ENCODE measurements at regions not wholly inside any gene's neighbourhood (a gene's known extent, or its start where the extent isn't known, plus 50 kb on each side); places are given as distances from the start of the nearest gene placed in this dataset.

- H3K4me1 ChIP-seq (ENCODE audit: control insufficient read depth, insufficient read depth, low read length) = no peaks in the 10 kb centered on the region
- no peaks in the 10 kb centered on the region; the same call in 2 of the 3 replicates for H3K9me3 ChIP-seq (replicated peaks; ENCODE audit: control insufficient read depth, insufficient read depth, low read length)
- intact Hi-C loops (cut with micrococcal nuclease; ENCODE audit: unreplicated experiment) = no loop called here
- no peak overlapping the region for H3K9ac ChIP-seq (ENCODE audit: control insufficient read depth, insufficient read depth, low read length)
- no peak for FAIRE-seq
- no peaks in the 10 kb centered on the region for H3K27me3 ChIP-seq (replicated peaks in 1 of 2; ENCODE audit: control insufficient read depth in 2 of 2, insufficient read depth in 2 of 2, low read length in 1 of 2)
- no peak overlapping the region for H3K27ac ChIP-seq (ENCODE audit: control insufficient read depth, insufficient read depth)
- CTCF ChIA-PET = no interaction called here
- RAD21 ChIA-PET (ENCODE audit: unreplicated experiment) = no interaction called here
- SMC1A ChIA-PET (ENCODE audit: uncharacterized antibody, unreplicated experiment) = no interaction called here
- TF ChIP-seq SIX5 (IDR thresholded peaks at IDR 0.05; ENCODE audit: low read depth, low read length, severe bottlenecking) (no peak), MEF2A (IDR thresholded peaks at IDR 0.05; ENCODE audit: insufficient read depth, low read depth, low read length) (no peak), NFYB (IDR thresholded peaks at IDR 0.05; ENCODE audit: insufficient read depth, low read depth, low read length) (no peak), ZSCAN29 (IDR thresholded peaks at IDR 0.05) (no peak), MXI1 (IDR thresholded peaks at IDR 0.05; ENCODE audit: low read depth, low read length) (no peak)
- H3K4me3 ChIP-seq = no peak overlapping the region
- no peak for ATAC-seq
- POLR2A ChIA-PET = no interaction called here
- no peak for DNase-seq (ENCODE audit: low read depth, low spot score)
- H3K36me3 ChIP-seq (ENCODE audit: control insufficient read depth in 2 of 2, insufficient read depth in 2 of 2, low read length in 1 of 2) = no peaks in the 10 kb centered on the region
- 14% methylated on average over 5 of the region's 5 CpGs for WGBS (ENCODE audit: insufficient coverage, insufficient replicate concordance, low lambda C conversion rate, missing lambda C conversion rate)
- H3K79me2 ChIP-seq (ENCODE audit: control insufficient read depth, insufficient read depth, low read length) = no peaks in the 10 kb centered on the region
- H3K4me2 ChIP-seq (ENCODE audit: control insufficient read depth, insufficient read depth) = no peak overlapping the region
- no peak overlapping the region for H2AFZ ChIP-seq (ENCODE audit: control insufficient read depth, low read depth, low read length)
- in situ Hi-C loops (cut with MboI) = no loop called here
- BruUV-seq (replicated peaks) = no TSS peak
- H4K20me1 ChIP-seq (ENCODE audit: control insufficient read depth, insufficient read depth) = no peaks in the 10 kb centered on the region
These were observed 286.0 kb downstream of the NPHP4 start for GRCh38 chr1:5706239-5706638.

GRCh38 chr1:5705751-5706150, 286.5 kb downstream of the NPHP4 start:
- ChIA-PET SMC1A (ENCODE audit: uncharacterized antibody, unreplicated experiment) (no interaction called here), CTCF (no interaction called here), RAD21 (ENCODE audit: unreplicated experiment) (no interaction called here), POLR2A (no interaction called here)
- intact Hi-C loops (cut with micrococcal nuclease; ENCODE audit: unreplicated experiment) = no loop called here
- H3K9ac ChIP-seq (ENCODE audit: control insufficient read depth, insufficient read depth, low read length) = no peak overlapping the region
- in situ Hi-C loops (cut with MboI) = no loop called here
- H3K79me2 ChIP-seq (ENCODE audit: control insufficient read depth, insufficient read depth, low read length) = no peaks in the 10 kb centered on the region
- no peaks in the 10 kb centered on the region; the same call in 2 of the 3 replicates for H3K9me3 ChIP-seq (replicated peaks; ENCODE audit: control insufficient read depth, insufficient read depth, low read length)
- FAIRE-seq (no peak), DNase-seq (ENCODE audit: low read depth, low spot score) (no peak), ATAC-seq (no peak)
- no peak overlapping the region for H3K4me3 ChIP-seq
- no peaks in the 10 kb centered on the region for H3K36me3 ChIP-seq (ENCODE audit: control insufficient read depth in 2 of 2, insufficient read depth in 2 of 2, low read length in 1 of 2)
- H4K20me1 ChIP-seq (ENCODE audit: control insufficient read depth, insufficient read depth) = no peaks in the 10 kb centered on the region
- no peaks in the 10 kb centered on the region for H3K4me1 ChIP-seq (ENCODE audit: control insufficient read depth, insufficient read depth, low read length)
- BruUV-seq (replicated peaks) = no TSS peak
- no peak overlapping the region for H3K27ac ChIP-seq (ENCODE audit: control insufficient read depth, insufficient read depth)
- no peak overlapping the region for H2AFZ ChIP-seq (ENCODE audit: control insufficient read depth, low read depth, low read length)
- H3K27me3 ChIP-seq (replicated peaks in 1 of 2; ENCODE audit: control insufficient read depth in 2 of 2, insufficient read depth in 2 of 2, low read length in 1 of 2) = no peaks in the 10 kb centered on the region
- H3K4me2 ChIP-seq (ENCODE audit: control insufficient read depth, insufficient read depth) = no peak overlapping the region
- TF ChIP-seq GABPA (IDR thresholded peaks at IDR 0.05; ENCODE audit: low read depth) (no peak), BACH1 (IDR thresholded peaks at IDR 0.05; ENCODE audit: borderline replicate concordance) (no peak), PAX8 (IDR thresholded peaks at IDR 0.05) (no peak), IRF5 (IDR thresholded peaks at IDR 0.05; ENCODE audit: borderline replicate concordance) (no peak), POLR2A (IDR thresholded peaks at IDR 0.05; ENCODE audit: low read depth, low read length) (no peak), KDM1A (IDR thresholded peaks at IDR 0.05; ENCODE audit: borderline replicate concordance) (no peak)
- 13% methylated on average over 9 of the region's 10 CpGs for WGBS (ENCODE audit: insufficient coverage, insufficient replicate concordance, low lambda C conversion rate, missing lambda C conversion rate)
